Hepatocyte (in vitro differentiated cells): ENCODE measurements at regions not wholly inside any gene's neighbourhood (a gene's known extent, or its start where the extent isn't known, plus 50 kb on each side); places are given as distances from the start of the nearest gene placed in this dataset.

Experiments
- EZH2phosphoT487 ChIP-seq: fragments of 200-600 bp; sonication (generic); IDR thresholded peaks from one replicate; pipeline ENCODE4 v1.6.1; 2018; ENCODE audit warnings: antibody characterized with exemption, mild to moderate bottlenecking, low read depth, moderate library complexity; ENCODE audit not compliant: unreplicated experiment, severe bottlenecking
- TF ChIP-seq, protein P1 (sequence below): fragments of 200-600 bp; sonication (generic); IDR thresholded peaks from 2 replicates; pipeline ENCODE4 v1.5.1; 2016; ENCODE audit warnings: antibody characterized with exemption, mild to moderate bottlenecking; ENCODE audit not compliant: poor library complexity

DNA sequence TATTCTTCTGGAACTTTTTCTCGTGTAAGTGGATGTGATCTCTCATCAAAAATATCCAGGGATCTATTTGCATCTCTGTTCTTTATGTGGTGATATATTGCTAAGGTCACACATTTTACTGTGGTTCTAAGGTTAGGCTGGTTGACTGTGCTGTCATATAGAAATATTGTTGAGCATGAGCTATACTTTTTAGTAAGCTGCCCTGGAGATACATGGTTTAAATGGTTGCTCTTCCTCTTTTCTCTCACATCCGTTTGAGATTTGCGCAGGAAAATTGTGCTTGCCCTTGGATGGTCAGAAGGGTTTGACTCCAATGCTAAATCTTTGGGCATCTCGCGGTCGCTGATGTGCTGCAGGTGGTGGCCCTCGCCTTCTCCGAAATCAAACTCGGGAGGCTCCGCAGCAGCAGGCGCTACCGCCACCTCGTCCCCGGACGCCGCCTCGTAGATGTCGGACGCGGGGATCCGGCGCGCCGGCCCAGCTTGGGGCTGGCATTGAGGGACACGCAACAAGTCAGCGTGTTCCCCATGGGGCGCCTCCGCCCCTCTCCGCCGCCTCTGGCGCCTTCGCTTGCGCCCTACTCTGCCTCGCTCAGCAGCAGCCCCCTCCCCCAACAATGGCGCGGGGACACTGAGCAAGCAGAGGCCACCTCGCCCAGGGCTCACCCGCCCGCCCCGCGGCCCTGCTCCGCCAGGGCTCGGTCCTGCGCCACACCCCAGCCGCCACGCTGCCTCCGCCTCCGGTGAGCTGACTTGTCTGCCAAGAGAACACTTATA is 154.5 kb downstream of the MSN start:
- TF ChIP-seq, protein P1, sequence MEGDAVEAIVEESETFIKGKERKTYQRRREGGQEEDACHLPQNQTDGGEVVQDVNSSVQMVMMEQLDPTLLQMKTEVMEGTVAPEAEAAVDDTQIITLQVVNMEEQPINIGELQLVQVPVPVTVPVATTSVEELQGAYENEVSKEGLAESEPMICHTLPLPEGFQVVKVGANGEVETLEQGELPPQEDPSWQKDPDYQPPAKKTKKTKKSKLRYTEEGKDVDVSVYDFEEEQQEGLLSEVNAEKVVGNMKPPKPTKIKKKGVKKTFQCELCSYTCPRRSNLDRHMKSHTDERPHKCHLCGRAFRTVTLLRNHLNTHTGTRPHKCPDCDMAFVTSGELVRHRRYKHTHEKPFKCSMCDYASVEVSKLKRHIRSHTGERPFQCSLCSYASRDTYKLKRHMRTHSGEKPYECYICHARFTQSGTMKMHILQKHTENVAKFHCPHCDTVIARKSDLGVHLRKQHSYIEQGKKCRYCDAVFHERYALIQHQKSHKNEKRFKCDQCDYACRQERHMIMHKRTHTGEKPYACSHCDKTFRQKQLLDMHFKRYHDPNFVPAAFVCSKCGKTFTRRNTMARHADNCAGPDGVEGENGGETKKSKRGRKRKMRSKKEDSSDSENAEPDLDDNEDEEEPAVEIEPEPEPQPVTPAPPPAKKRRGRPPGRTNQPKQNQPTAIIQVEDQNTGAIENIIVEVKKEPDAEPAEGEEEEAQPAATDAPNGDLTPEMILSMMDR = no peak
- TF ChIP-seq EZH2phosphoT487 = no peak
